K562 (cell line): ENCODE measurements at regions not wholly inside any gene's neighbourhood (a gene's known extent, or its start where the extent isn't known, plus 50 kb on each side); places are given as distances from the start of the nearest gene placed in this dataset.

ENCODE experiments used
- ATAC-seq: fragments of 200-7000 bp; cut with Tn5 transposase; 3 replicates; pipeline ENCODE4 v1.9.1; 2020; ENCODE audit warnings: moderate library complexity
- BruUV-seq: library from RNA; stranded (reverse); fragments of 400-500 nt; replicated peaks from 2 replicates; lab custom pipeline; 2021; lab: Mats Ljungman, UMichigan
- CTCF ChIA-PET: fragments of 300-600 bp; formaldehyde crosslinking; extraction: SDS; loops from one replicate; lab custom pipeline; 2021; ENCODE audit warnings: low intra/inter-chr PET ratio; lab: Yijun Ruan, JAX
- POLR2A ChIA-PET: fragments of 300-600, 350-650 bp; sonication (Branson Sonifier 250); formaldehyde crosslinking; extraction: SDS; loops from one replicate; lab custom pipeline; 2021; ENCODE audit warnings: antibody characterized with exemption, inconsistent platforms; lab: Yijun Ruan, JAX
- DNase-seq, 4 experiments: peaks; one replicate each; pipeline versions ENCODE4 v3.0.0 to v3.0.0-alpha.2; 2011 to 2018; ENCODE audit warnings: low spot score in 3 of 4, mixed read lengths in 3 of 4; ENCODE audit errors: extremely low read depth in 1 of 4
- FAIRE-seq: peaks from 2 replicates; lab custom pipeline; 2011; peaks lifted over from hg19 to GRCh38; lab: Jason Lieb, UNC
- H2AFZ ChIP-seq: 2 replicates; pipeline ENCODE4 v1.6.0; 2011; ENCODE audit warnings: low read depth, low read length, control low read depth, inconsistent platforms
- H3K27ac ChIP-seq: fragments of 200-600 bp; 3 replicates; pipeline ENCODE4 v1.8.0; 2011; ENCODE audit warnings: low read depth, mild to moderate bottlenecking, control low read depth, inconsistent platforms, low read length, moderate library complexity, mixed read lengths; ENCODE audit errors: extremely low read depth
- H3K27me3 ChIP-seq, 2 experiments: fragments of 300-600 bp in 1 of 2; 2 replicates in 1 of 2; 3 replicates in 1 of 2; pipeline versions ENCODE4 v1.6.0 to v1.8.0; 2011; ENCODE audit warnings: inconsistent platforms in 2 of 2, low read length in 2 of 2, mild to moderate bottlenecking in 1 of 2, mixed read lengths in 1 of 2, moderate library complexity in 1 of 2; ENCODE audit not compliant: control insufficient read depth in 2 of 2, insufficient read depth in 2 of 2
- H3K36me3 ChIP-seq: fragments of 300-600 bp; 3 replicates; pipeline ENCODE4 v1.8.0; 2011; ENCODE audit warnings: mild to moderate bottlenecking, low read length, inconsistent platforms; ENCODE audit not compliant: control insufficient read depth, insufficient read depth
- H3K4me1 ChIP-seq, 2 experiments: fragments of 200-600 bp in 1 of 2; replicated peaks in 1 of 2; 2 replicates in 1 of 2; 3 replicates in 1 of 2; pipeline versions ENCODE4 v1.5.1 to v1.8.0; 2011; ENCODE audit warnings: inconsistent platforms in 2 of 2, low read length in 2 of 2, mild to moderate bottlenecking in 1 of 2, mixed read lengths in 1 of 2, moderate library complexity in 1 of 2; ENCODE audit not compliant: control insufficient read depth in 2 of 2, insufficient read depth in 2 of 2
- H3K4me2 ChIP-seq: 2 replicates; pipeline ENCODE4 v1.6.1; 2011; ENCODE audit warnings: low read length, control low read depth, inconsistent platforms, mixed read lengths; ENCODE audit not compliant: insufficient read depth
- H3K4me3 ChIP-seq: fragments of 200-600 bp; sonication (generic), shearing (Covaris generic); 2 replicates; pipeline ENCODE4 v1.5.1; 2016; ENCODE audit warnings: control low read depth, inconsistent platforms
- H3K79me2 ChIP-seq: fragments of 200-600 bp; 3 replicates; pipeline ENCODE4 v1.8.0; 2011; ENCODE audit warnings: low read length, inconsistent platforms; ENCODE audit not compliant: control insufficient read depth, insufficient read depth
- H3K9ac ChIP-seq, 2 experiments: 2 replicates each; pipeline versions ENCODE4 v1.6.0 to v1.6.1; 2011; ENCODE audit warnings: low read depth in 2 of 2, low read length in 2 of 2, control low read depth in 1 of 2, inconsistent platforms in 1 of 2, mild to moderate bottlenecking in 1 of 2, mixed read lengths in 1 of 2; ENCODE audit not compliant: insufficient read depth in 1 of 2
- H3K9me1 ChIP-seq: one replicate; pipeline ENCODE4 v1.6.0; 2011; ENCODE audit warnings: inconsistent platforms, mild to moderate bottlenecking, low read length, moderate library complexity; ENCODE audit not compliant: control insufficient read depth, insufficient read depth
- H3K9me3 ChIP-seq: replicated peaks from 2 replicates; pipeline ENCODE4 v1.5.1; 2011; ENCODE audit warnings: low read depth, low read length, inconsistent platforms; ENCODE audit not compliant: control insufficient read depth, insufficient read depth
- H4K20me1 ChIP-seq: replicated peaks from 2 replicates; pipeline ENCODE4 v1.6.1; 2011; ENCODE audit warnings: low read length, inconsistent platforms, mixed read lengths; ENCODE audit not compliant: control insufficient read depth, insufficient read depth
- CEBPZ ChIP-seq: fragments of 150-350 bp; IDR thresholded peaks from 2 replicates; pipeline ENCODE4 v1.6.1; 2014; ENCODE audit warnings: low read depth, mild to moderate bottlenecking, low read length, borderline replicate concordance
- ERF ChIP-seq: fragments of 450-650 bp; formaldehyde crosslinking; IDR thresholded peaks from 2 replicates; pipeline ENCODE4 v1.4.0; 2020; ENCODE audit warnings: mild to moderate bottlenecking, mixed read lengths
- FOXA3 ChIP-seq, 2 experiments: fragments of 450-650 bp in 1 of 2; sonication (generic) in 1 of 2; formaldehyde crosslinking; IDR thresholded peaks in 1 of 2; conservative IDR thresholded peaks in 1 of 2; 2 replicates each; pipeline versions ENCODE4 v1.4.0 to v1.8.0; 2020 to 2022; ENCODE audit warnings: mild to moderate bottlenecking in 2 of 2, missing genetic modification reagents in 1 of 2
- HES1 ChIP-seq: fragments of 450-650 bp; IDR thresholded peaks from 2 replicates; pipeline ENCODE4 v1.6.1; 2016; ENCODE audit warnings: low read depth, mild to moderate bottlenecking, moderate library complexity
- HMG20B ChIP-seq: fragments of 250-450 bp; sonication (Bioruptor Pico); IDR thresholded peaks from 2 replicates; pipeline ENCODE4 v1.5.0; 2021; ENCODE audit warnings: mild to moderate bottlenecking
- MAFG ChIP-seq: fragments of 450-650 bp; conservative IDR thresholded peaks from 2 replicates; pipeline ENCODE4 v1.6.1; 2016; ENCODE audit warnings: missing genetic modification characterization, missing compliant biosample characterization
- MLLT1 ChIP-seq, 2 experiments: fragments of 450-650 bp; IDR thresholded peaks; 2 replicates each; pipeline ENCODE4 v1.6.1; 2016
- NCOR1 ChIP-seq: fragments of 450-650 bp; IDR thresholded peaks from 2 replicates; pipeline ENCODE4 v1.6.1; 2016; ENCODE audit warnings: mild to moderate bottlenecking, moderate library complexity
- OTX1 ChIP-seq: fragments of 450-650 bp; formaldehyde crosslinking; IDR thresholded peaks from 2 replicates; pipeline ENCODE4 v1.4.0; 2022; ENCODE audit warnings: mild to moderate bottlenecking
- PHTF2 ChIP-seq: fragments of 250-450 bp; sonication (Bioruptor Pico); IDR thresholded peaks from 2 replicates; pipeline ENCODE4 v1.5.0; 2021; ENCODE audit warnings: mild to moderate bottlenecking
- PURB ChIP-seq: sonication (generic); formaldehyde crosslinking; IDR thresholded peaks from 2 replicates; pipeline ENCODE4 v1.9.0; 2021; ENCODE audit warnings: low read depth, mild to moderate bottlenecking, missing genetic modification reagents
- RAD21 ChIP-seq, 2 experiments: fragments of 250-450 bp in 1 of 2; fragments of 450-650 bp in 1 of 2; sonication (Bioruptor Pico) in 1 of 2; formaldehyde crosslinking in 1 of 2; IDR thresholded peaks in 1 of 2; conservative IDR thresholded peaks in 1 of 2; 2 replicates each; pipeline versions ENCODE4 v1.4.0 to v1.8.0; 2020 to 2022; ENCODE audit warnings: mild to moderate bottlenecking in 2 of 2, moderate library complexity in 1 of 2
- ZNF449 ChIP-seq: fragments of 250-450 bp; sonication (Bioruptor Pico); IDR thresholded peaks from 2 replicates; pipeline ENCODE4 v1.8.0; 2022; ENCODE audit warnings: moderate library complexity, mild to moderate bottlenecking, inconsistent platforms
- ZNF740 ChIP-seq, 3 experiments: fragments of 200-800 bp in 1 of 3; sonication (Bioruptor generic) in 1 of 3; sonication (generic) in 1 of 3; formaldehyde crosslinking in 1 of 3; IDR thresholded peaks; 2 replicates each; pipeline versions ENCODE4 v1.6.1 to v1.8.0; 2016 to 2022; ENCODE audit warnings: mild to moderate bottlenecking in 2 of 3, missing compliant biosample characterization in 2 of 3, missing genetic modification characterization in 2 of 3, missing genetic modification reagents in 1 of 3
- in situ Hi-C: fragments of 300-500 bp; cut with MboI; formaldehyde crosslinking; loops from 4 replicates; pipeline ENCODE4 v1.15.0; 2018; ENCODE audit warnings: inconsistent platforms, mixed read lengths
- intact Hi-C: fragments of 100-400 bp; cut with micrococcal nuclease; formaldehyde crosslinking; loops from 2 replicates; pipeline ENCODE4 v1.14.2; 2022

GRCh38 chr11:90895850-90896249 is 673.0 kb upstream of the CHORDC1 start:
- ChIA-PET CTCF (no interaction called here), POLR2A (no interaction called here)
- H3K4me1 ChIP-seq: no peaks in the 10 kb centered on the region
- no peak overlapping the region for H3K4me3 ChIP-seq
- no peaks in the 10 kb centered on the region for H3K36me3 ChIP-seq
- no peaks in the 10 kb centered on the region for H3K27me3 ChIP-seq
- no peaks in the 10 kb centered on the region for H3K79me2 ChIP-seq
- H3K9ac ChIP-seq: no peak overlapping the region
- H2AFZ ChIP-seq: no peak overlapping the region
- no peak for FAIRE-seq
- H3K4me2 ChIP-seq: no peak overlapping the region
- H3K9me3 ChIP-seq: no peaks in the 10 kb centered on the region
- TF ChIP-seq ZNF449 (CRISPR knock-in tag) (no peak), OTX1 (CRISPR knock-in tag) (no peak), PHTF2 (CRISPR knock-in tag) (no peak), ERF (CRISPR knock-in tag) (no peak), MLLT1 (IDR thresholded peaks at IDR 0.05) (no peak), HMG20B (CRISPR knock-in tag) (no peak), NCOR1 (no peak), RAD21 (CRISPR knock-in tag; conservative IDR thresholded peaks at IDR 0.05 in 1 of 2, IDR thresholded peaks at IDR 0.05 in 1 of 2) (no peak), CEBPZ (no peak), HES1 (no peak), MAFG (tag) (no peak), FOXA3 (CRISPR knock-in tag; conservative IDR thresholded peaks at IDR 0.05 in 1 of 2, IDR thresholded peaks at IDR 0.05 in 1 of 2) (no peak), ZNF740 (CRISPR knock-in tag; IDR thresholded peaks at IDR 0.05) (no peak), ZNF740 (tag; IDR thresholded peaks at IDR 0.05) (no peak), PURB (CRISPR knock-in tag) (no peak)
- no peaks in the 10 kb centered on the region for H3K9me1 ChIP-seq
- H3K27ac ChIP-seq: no peak overlapping the region
- DNase-seq: no peak
- intact Hi-C loops: no loop called here
- BruUV-seq: no TSS peak
- in situ Hi-C loops: no loop called here
- no peak for ATAC-seq
- H4K20me1 ChIP-seq: no peaks in the 10 kb centered on the region
